ENCODE measurements at regions not wholly inside any gene's neighbourhood (a gene's known extent, or its start where the extent isn't known, plus 50 kb on each side); places are given as distances from the start of the nearest gene placed in this dataset.

DNA sequence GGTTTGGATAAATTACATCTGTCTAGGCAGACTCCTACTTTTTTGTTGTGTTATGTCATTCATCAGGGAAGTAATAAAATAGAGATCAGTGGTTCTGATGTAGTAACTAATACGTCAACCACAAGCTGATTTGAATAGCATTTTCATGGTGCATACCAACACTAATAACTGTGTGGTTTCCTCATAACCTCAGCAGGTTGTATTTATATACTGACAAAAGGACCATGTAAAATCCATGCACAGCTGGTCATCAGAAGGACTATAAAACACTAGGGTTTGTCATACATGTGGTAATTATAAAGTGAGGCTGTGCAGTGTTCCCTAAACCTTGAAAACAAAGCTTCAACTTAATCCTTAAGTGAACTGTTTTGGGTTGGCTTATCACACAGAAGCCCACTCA, 216.8 kb upstream of the RBMS3 start:
- TF ChIP-seq, protein P1, sequence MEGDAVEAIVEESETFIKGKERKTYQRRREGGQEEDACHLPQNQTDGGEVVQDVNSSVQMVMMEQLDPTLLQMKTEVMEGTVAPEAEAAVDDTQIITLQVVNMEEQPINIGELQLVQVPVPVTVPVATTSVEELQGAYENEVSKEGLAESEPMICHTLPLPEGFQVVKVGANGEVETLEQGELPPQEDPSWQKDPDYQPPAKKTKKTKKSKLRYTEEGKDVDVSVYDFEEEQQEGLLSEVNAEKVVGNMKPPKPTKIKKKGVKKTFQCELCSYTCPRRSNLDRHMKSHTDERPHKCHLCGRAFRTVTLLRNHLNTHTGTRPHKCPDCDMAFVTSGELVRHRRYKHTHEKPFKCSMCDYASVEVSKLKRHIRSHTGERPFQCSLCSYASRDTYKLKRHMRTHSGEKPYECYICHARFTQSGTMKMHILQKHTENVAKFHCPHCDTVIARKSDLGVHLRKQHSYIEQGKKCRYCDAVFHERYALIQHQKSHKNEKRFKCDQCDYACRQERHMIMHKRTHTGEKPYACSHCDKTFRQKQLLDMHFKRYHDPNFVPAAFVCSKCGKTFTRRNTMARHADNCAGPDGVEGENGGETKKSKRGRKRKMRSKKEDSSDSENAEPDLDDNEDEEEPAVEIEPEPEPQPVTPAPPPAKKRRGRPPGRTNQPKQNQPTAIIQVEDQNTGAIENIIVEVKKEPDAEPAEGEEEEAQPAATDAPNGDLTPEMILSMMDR (IDR thresholded peaks at IDR 0.05), result no peak
- TF ChIP-seq POLR2A (IDR thresholded peaks at IDR 0.05), result no peak
